Fibroblast of skin of right biceps (primary cell): ENCODE measurements at regions not wholly inside any gene's neighbourhood (a gene's known extent, or its start where the extent isn't known, plus 50 kb on each side); places are given as distances from the start of the nearest gene placed in this dataset.
A peak's percentile ranks its signal among the peaks of the same experiment; 100 is the strongest.

ENCODE experiments used
- DNase-seq: peaks from one replicate; pipeline ENCODE4 v3.0.0-alpha.2; 2013

DNA sequence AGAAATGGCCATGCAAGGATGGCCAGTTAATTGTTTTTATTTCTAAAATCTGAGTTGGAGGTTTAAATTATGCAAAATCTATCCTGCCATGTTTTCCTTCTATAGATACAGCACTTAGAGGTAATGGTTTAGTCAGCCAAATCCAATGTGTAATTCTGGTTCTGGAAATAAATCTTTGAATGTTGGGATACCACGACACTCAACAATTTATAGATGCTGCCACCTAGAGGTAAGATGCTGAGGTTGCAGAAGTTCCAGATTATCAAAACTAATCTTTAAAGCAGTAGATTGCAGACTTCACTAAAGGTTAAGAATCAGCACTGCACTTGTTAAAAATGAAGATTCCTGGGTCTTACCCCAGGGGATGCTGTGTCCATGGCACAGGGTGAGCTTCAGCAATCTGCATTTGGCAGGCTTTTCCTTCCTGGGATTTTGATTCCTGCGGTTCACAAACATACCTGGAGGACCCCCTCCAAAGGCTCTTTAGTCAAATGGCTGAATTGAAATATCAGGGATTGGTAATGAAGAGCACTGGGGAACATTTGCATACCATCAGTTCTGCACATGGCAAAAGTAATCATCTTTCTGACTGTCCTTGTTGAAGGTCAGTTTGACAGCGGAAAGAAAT lies 53.4 kb upstream of the ANO4 start:
- peak; percentile 21 for DNase-seq

DNA sequence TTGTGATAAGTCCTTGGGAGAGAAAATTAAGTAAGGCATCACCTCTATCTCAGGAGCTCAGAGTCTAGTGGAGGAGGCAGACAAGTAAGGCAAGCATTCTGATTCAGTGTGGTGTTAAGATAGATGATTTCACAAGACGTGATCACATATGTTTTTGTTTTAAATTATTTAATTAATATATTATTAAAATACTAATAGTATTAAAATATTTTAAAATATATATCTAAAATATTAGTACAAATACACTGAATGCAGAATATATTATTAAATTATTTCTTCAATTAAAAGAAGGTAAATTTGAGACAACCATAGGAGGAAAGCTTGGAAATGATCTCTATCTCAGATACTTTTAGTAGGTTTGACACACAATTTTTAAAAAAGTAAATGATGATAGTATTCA lies 51.5 kb upstream of the ANO4 start:
- no peak for DNase-seq
